Prostate gland (tissue), 2 donors: ENCODE measurements at regions not wholly inside any gene's neighbourhood (a gene's known extent, or its start where the extent isn't known, plus 50 kb on each side); places are given as distances from the start of the nearest gene placed in this dataset.

Source experiments
- DNase-seq: peaks from one replicate; pipeline ENCODE4 v3.0.0-alpha.2; 2019; ENCODE audit warnings: low spot score
- H3K27ac ChIP-seq, 2 donors: fragments of 200-600 bp; sonication (generic); 2 replicates each; pipeline ENCODE4 v1.5.1; 2017 to 2019
- H3K27me3 ChIP-seq: fragments of 200-600 bp; sonication (generic); replicated peaks from 2 replicates; pipeline ENCODE4 v1.5.1; 2019; ENCODE audit not compliant: insufficient read depth
- H3K36me3 ChIP-seq, 2 donors: fragments of 200-600 bp; sonication (generic); 1 replicate in 1 of 2; 2 replicates in 1 of 2; pipeline versions ENCODE4 v1.5.1 to v1.8.1; 2017 to 2019
- H3K4me1 ChIP-seq: fragments of 200-600 bp; sonication (generic); replicated peaks from 2 replicates; pipeline ENCODE4 v1.5.1; 2019
- H3K4me3 ChIP-seq, 2 donors: fragments of 200-600 bp; sonication (generic); 2 replicates each; pipeline ENCODE4 v1.5.1; 2017 to 2019
- H3K9me3 ChIP-seq: fragments of 200-600 bp; sonication (generic); 2 replicates; pipeline ENCODE4 v1.5.1; 2017
- CTCF ChIP-seq, 4 experiments: fragments of 200-600 bp in 2 of 4; fragments of 450-650 bp in 2 of 4; sonication (generic) in 2 of 4; IDR thresholded peaks; 1 replicate in 3 of 4; 2 replicates in 1 of 4; pipeline ENCODE4 v1.5.1; 2016 to 2019; ENCODE audit warnings: antibody characterized with exemption in 4 of 4, mild to moderate bottlenecking in 2 of 4, moderate library complexity in 2 of 4
- POLR2A ChIP-seq: fragments of 450-650 bp; IDR thresholded peaks from one replicate; pipeline ENCODE4 v1.6.1; 2016; ENCODE audit warnings: antibody characterized with exemption, mild to moderate bottlenecking
- POLR2AphosphoS5 ChIP-seq: sonication (generic); formaldehyde crosslinking; IDR thresholded peaks from one replicate; pipeline ENCODE4 v1.6.1; 2017; ENCODE audit warnings: antibody characterized with exemption
- WGBS: methylation state at CpG from one replicate; pipeline ENCODE4 v1.1.5; 2018; 5-methylcytosine and 5-hydroxymethylcytosine counted together
- intact Hi-C: fragments of 100-400 bp; cut with DNase I; formaldehyde crosslinking; loops from one replicate; pipeline ENCODE4 v1.14.2; 2022

DNA sequence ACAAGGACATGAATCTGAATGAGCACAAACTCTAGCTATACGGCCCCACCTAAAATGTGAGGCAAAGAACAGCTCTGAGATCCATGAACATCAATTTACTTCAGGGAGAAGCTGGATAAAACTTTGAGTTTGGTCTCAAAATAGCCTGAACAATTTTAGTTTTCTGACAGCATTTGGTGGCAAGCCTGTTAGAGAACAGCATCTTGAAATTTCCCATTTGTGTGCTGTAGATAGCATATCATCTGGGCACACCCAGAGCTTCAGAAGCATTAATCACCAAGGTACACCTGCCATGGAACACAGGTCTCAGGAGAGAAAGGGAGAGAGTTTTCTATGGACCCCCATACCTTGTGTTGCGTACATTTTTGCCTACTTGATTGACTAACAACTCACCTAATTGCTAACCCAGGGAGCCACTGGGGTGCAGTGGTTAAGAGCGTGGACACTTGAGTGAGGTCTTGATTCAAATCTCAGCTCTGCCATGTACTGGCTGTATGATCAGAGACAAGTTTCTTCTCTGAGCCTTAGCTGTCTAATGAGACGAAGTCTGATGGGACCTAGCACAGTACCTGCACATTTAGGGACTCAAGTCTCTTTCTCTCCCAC, 264.9 kb downstream of the PIK3R1 start:
- Histone ChIP-seq H3K4me1 (no peaks in the 10 kb centered on the region), H3K9me3 (no peaks in the 10 kb centered on the region), H3K36me3 (no peaks in the 10 kb centered on the region), H3K4me3 (no peak overlapping the region), H3K27ac (no peak overlapping the region), H3K27me3 (no peaks in the 10 kb centered on the region)
- DNase-seq, result no peak
- intact Hi-C loops, result no loop called here
- WGBS, result 87% methylated on average over 4 of the region's 4 CpGs
- TF ChIP-seq CTCF (IDR thresholded peaks at IDR 0.05) (no peak), POLR2AphosphoS5 (no peak), POLR2A (no peak)

DNA sequence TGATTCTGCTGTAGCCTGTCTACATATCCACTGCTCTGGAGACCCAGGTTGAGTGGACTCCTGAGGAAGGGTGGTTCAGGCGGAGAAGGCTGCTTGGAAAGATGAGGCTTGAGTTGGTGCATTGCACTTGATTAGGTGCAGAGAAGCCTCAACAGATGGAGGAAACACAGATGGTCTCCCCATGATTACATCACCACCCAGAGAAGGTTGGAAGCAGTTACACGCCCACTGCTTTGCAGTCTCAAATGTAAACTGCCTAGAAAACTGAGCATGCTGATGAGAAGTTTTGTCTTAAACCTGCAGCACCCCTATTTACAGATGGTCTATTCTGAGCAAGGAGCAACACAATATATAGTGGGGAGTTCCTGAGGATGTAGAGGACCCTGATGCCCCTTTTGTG, 266.6 kb downstream of the PIK3R1 start:
- no peak overlapping the region for H3K4me3 ChIP-seq
- intact Hi-C loops, result no loop called here
- TF ChIP-seq POLR2AphosphoS5 (no peak), CTCF (IDR thresholded peaks at IDR 0.05) (no peak), POLR2A (no peak)
- no peaks in the 10 kb centered on the region for H3K9me3 ChIP-seq
- DNase-seq, result no peak
- H3K4me1 ChIP-seq, result no peaks in the 10 kb centered on the region
- H3K27me3 ChIP-seq, result no peaks in the 10 kb centered on the region
- H3K36me3 ChIP-seq, result no peaks in the 10 kb centered on the region
- no peak overlapping the region for H3K27ac ChIP-seq
- 81% methylated on average over 2 of the region's 2 CpGs for WGBS

DNA sequence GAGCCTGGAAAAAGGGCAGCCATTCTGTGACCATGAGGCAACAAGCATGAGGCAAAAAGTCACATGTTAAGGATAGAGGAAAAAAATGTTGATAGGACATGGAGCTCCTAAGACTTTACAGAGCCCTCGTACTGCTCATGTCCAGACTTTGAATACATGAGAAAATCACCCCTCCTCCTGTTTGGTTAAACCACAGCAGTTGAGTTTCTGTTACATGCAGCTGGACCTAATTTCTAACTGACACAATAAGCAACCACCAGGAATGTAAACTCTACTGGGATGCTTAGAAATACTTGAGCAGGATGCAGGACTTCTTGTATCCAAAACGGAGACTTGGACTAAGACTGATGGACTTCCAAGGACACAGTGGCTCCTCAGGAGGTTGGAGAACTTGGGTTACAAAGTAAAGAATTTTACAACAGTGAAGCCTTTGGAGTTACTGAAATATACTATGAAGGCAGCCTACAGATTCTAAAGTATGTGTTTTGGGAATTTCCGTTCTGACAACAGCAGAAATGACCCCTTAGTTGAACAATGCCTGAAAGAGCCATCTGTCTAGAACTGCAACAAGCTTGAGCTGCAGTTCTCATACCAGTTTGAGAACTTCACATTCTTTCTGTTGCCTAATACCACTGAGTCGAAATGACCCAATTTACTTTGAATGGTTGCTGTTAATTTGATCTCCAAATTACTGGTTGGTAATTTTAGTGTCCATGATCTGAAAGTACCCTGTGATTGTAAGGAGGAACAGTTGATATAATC, 268.9 kb downstream of the PIK3R1 start:
- H3K9me3 ChIP-seq, result no peaks in the 10 kb centered on the region
- TF ChIP-seq CTCF (IDR thresholded peaks at IDR 0.05) (no peak), POLR2AphosphoS5 (no peak), POLR2A (no peak)
- no peak overlapping the region for H3K27ac ChIP-seq
- H3K36me3 ChIP-seq, result no peaks in the 10 kb centered on the region
- intact Hi-C loops, result no loop called here
- no peak overlapping the region for H3K4me3 ChIP-seq
- DNase-seq, result no peak
- no peaks in the 10 kb centered on the region for H3K4me1 ChIP-seq
- H3K27me3 ChIP-seq, result no peaks in the 10 kb centered on the region
- WGBS, result 95% methylated on average over 4 of the region's 4 CpGs

GRCh38 chr5:68489556-68489955, 274.0 kb downstream of the PIK3R1 start:
- H3K27me3 ChIP-seq, result no peaks in the 10 kb centered on the region
- intact Hi-C loops, result no loop called here
- 71% methylated on average over 1 of the region's 1 CpG for WGBS
- no peaks in the 10 kb centered on the region for H3K36me3 ChIP-seq
- no peak for DNase-seq
- no peak for TF ChIP-seq CTCF (IDR thresholded peaks at IDR 0.05)
- TF ChIP-seq POLR2AphosphoS5, result no peak
- no peak for TF ChIP-seq POLR2A
- no peaks in the 10 kb centered on the region for H3K4me1 ChIP-seq
- H3K27ac ChIP-seq, result no peak overlapping the region
- H3K9me3 ChIP-seq, result no peaks in the 10 kb centered on the region
- no peak overlapping the region for H3K4me3 ChIP-seq

DNA sequence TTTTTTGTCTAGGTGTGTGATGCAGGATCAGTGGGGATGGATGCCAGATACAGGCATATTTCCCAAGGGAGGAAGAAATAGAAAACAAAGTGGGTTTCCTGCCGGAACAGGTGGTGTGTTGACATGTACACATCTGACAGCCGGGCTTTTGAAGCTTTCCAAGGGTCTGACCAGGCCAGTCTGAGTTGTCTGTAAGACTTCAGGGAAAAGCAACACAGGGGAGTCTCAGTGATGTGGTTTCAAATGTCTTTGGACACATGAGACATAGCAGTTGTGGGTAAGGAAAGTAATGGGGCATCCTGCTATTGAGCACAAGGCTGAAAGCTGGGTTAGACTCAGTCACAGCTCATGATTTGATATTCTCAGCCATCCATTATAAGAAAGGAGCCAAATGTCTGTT, 274.9 kb downstream of the PIK3R1 start:
- 53% methylated on average over 2 of the region's 2 CpGs for WGBS
- TF ChIP-seq CTCF (IDR thresholded peaks at IDR 0.05) (no peak), POLR2A (no peak), POLR2AphosphoS5 (no peak)
- intact Hi-C loops, result no loop called here
- H3K27me3 ChIP-seq, result no peaks in the 10 kb centered on the region
- H3K27ac ChIP-seq, result no peak overlapping the region
- no peaks in the 10 kb centered on the region for H3K9me3 ChIP-seq
- DNase-seq, result no peak
- no peaks in the 10 kb centered on the region for H3K4me1 ChIP-seq
- H3K36me3 ChIP-seq, result no peaks in the 10 kb centered on the region
- H3K4me3 ChIP-seq, result no peak overlapping the region
